Activated effector memory CD4-positive, alpha-beta T cell treated with anti-CD3 and anti-CD28 coated beads, Interleukin-2, amount 50 U/mL, for 16 hours (primary cell): ENCODE measurements at regions not wholly inside any gene's neighbourhood (a gene's known extent, or its start where the extent isn't known, plus 50 kb on each side); places are given as distances from the start of the nearest gene placed in this dataset.
"Not testable (repeated sequence)": the region's sequence is repeated elsewhere in the genome, so short reads cannot be mapped to it uniquely, and the experiment has no call there.

Source experiments
- DNase-seq: peaks from one replicate; pipeline ENCODE4 v3.0.0-alpha.2; 2020

- DNase-seq = no peak
Measured at GRCh38 chr10:42883993-42884983, 101.7 kb downstream of the BMS1 start.

DNA sequence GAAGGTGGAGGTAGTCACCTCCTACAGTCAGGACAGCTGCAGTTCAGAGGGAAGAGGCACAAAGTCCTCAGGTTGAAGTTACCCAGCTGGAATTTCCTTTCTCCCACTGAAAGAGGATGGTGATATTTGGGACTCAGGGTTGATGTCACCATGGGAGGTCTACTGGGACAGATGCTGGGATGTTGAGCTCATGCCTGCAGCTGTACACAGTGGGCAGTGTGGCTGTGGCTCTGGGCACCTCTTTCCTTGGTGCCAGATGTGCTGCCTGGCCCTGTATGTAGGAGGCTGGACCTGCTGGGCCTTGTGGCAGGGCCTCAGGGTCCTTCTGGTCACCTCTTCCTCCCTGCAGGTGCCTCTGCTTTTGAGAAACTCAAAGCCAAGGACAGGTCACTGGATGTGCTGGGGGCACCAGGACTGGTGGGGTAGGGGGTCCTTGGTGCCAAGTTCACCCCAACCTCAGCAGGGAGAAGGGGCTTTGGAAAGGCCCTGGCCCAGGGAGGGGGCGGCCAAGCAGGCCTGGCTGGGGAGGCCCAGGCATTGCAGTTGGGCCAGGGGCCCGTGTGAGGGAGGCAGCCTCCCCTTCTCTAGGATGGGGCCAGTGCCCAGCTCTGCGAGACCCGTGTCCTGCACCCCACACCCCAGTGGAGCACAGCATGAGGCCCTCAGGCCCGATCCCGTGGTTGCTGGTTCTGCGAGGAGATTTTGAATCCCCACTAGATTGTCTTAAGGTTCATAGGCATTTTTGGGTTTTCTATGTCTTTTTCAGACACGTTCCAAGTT is 103.1 kb downstream of the BMS1 start:
- DNase-seq = no peak

- no peak for DNase-seq
Measured at GRCh38 chr10:42887734-42888503, 105.3 kb downstream of the BMS1 start.

- no peak for DNase-seq
Measured at GRCh38 chr10:42888504-42889095, 106.0 kb downstream of the BMS1 start.

- DNase-seq = no peak
Measured at GRCh38 chr10:42896735-42897134, 114.1 kb downstream of the BMS1 start.

DNA sequence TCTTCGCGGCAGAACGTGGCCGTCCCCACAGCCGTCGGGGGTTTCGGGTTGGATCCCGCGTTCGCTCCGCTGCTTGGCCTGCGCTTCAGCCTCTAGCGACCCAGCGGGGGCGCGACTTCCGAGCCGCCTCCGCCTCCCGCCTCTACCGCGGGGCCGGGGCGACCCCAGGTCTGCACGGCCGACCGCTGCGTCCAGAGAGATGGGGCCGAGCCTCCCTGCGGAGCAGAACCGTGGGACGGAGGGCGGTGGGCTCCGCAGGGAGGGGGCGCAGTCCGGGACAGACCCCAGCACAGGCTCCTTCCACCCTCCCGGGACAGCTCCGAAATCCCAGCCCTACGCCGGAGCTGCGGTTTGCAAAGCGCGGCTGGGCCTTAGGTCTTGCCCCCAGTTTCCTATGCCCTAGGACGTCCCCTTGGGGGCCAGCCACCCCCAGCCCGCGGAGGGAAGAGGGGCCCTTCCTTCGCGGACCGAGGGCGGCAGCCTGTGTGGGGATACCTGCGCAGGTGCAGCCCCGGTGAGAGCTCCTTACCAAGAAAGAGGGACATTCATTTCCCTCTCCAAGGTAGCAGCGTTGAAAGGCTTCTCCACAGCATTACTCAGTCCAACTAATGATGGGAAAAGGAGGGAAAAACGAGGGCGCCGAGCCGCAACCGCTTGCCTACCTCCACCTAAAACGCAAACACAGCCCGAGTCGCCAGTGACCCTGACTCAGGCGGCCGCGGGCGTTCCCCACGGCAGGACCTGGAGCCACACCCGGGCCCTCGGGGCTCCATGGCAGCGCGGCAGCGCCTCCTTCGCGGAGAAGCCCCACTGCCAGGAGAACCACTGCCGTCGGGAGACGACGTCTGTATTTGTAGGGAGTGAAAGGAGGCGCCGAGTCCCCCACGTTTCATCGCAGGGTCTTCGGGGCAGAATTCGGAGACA is 115.7 kb downstream of the BMS1 start:
- DNase-seq = no peak

GRCh38 chr10:42899036-42899435 is 116.4 kb downstream of the BMS1 start:
- no peak for DNase-seq

DNA sequence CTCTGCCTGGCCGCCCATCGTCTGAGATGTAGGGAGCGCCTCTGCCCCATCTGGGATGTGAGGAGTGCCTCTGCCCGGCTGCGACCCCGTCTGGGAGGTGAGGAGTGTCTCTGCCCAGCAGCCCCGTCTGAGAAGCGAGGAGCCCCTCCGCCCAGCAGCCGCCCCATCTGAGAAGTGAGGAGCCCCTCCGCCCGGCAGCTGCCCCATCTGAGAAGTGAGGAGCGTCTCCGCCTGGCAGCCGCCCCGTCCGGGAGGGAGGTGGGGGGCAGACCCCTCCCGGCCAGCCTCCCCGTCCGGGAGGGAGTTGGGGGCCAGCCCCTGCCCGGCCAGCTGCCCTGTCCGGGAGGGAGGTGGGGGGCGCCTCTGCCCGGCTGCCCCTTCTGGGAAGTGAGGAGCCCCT is 117.8 kb downstream of the BMS1 start:
- not testable (repeated sequence) for DNase-seq

DNA sequence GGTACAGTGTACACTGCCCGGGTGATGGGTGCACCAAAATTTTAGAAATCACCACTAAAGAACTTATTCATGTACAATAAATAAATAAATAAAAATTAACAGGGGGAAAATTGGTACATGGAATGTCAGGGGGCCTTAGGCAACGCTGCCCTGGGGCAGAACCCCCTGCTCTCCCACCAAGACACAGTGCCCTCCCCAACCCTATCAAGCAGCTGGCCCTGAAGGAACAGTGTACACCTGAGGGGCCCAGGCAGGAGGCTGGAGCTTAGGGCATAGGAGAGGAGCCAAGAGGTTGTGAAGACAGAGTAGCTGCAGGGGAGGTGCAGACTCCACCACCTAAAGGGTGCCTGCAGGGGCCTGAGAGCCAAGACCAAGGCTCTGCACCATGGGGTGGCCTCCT is 128.8 kb downstream of the BMS1 start:
- DNase-seq = no peak

GRCh38 chr10:42916974-42917373 is 134.4 kb downstream of the BMS1 start:
- DNase-seq = no peak

DNA sequence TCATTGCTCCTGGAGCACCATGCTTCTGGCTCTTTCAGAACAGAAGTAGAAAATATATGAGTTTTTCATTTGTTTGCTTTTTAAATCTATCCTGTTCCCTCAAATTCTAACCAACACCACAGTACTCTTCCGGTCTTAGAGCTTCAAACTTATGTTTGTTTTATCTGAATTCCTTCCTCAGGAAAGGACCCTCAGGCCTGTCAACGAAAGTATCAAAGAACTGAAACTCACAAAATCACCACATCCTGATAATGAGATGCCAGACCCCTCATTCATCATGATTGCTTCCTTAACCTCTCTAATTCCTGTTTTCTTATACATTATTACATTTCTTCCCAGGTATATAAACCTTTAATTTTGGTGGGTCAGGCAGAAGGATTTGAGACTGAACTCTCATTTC is 135.2 kb downstream of the BMS1 start:
- DNase-seq = no peak

GRCh38 chr10:42921951-42922350 is 139.4 kb downstream of the BMS1 start:
- DNase-seq = no peak

- DNase-seq = no peak
Measured at GRCh38 chr10:42924484-42924883, 141.9 kb downstream of the BMS1 start.

DNA sequence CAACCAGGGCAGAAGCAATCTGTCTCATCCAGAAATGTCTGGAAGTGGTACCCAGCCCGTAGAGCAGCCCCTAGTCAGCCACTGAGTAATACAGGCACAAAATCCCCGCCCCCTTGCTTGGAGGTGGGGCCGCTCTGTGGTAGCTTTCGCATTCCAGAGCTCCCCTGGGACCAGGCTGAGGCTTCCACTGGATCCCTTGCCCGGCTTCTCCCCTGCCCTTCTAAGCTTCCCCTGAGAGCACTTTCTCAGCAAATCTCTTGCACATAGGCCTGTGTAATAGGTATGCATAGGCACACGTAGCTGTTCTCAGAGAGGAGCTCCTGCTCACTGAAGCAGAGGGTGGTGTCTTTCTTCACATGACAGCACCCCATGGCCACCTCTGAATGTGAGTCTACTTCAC is 144.2 kb downstream of the BMS1 start:
- DNase-seq = no peak

DNA sequence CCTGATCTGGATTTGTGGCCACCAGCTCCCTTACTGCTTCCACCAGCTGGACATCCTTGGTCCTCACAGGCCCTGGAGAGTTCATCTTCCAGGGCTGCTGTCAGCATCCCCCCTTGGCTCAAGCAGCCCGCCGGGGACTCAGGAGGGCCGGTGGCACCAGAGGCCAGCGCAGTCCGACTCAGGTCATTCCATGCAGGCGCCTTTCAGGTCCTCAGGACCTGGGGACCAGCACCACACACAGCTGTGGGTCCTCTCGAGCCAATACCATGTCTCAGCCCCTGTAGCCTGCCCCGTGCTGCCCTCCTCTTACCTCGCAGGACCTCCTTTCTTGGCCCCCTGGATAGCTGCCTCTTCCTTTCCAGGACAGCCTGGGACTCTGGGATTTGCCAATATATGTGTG is 145.5 kb downstream of the BMS1 start:
- no peak for DNase-seq

DNA sequence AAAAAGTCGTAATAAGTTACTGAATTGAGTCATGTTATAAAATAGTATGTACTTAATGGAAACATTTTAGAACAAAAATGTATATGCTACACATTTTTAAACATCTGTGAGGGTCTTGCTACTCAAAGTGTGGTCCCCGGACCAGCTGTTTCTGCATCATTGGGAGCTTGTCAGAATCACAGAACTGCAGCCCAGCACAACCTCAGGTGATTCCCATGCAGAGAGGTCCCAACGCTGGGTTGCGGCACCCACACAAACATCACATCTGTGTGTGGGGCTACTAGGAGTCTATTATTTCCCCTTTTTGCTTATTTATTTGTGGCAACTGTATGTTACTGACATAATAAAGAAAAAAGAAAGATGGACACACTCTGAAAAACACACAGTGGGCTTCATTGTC is 146.6 kb downstream of the BMS1 start:
- no peak for DNase-seq

DNA sequence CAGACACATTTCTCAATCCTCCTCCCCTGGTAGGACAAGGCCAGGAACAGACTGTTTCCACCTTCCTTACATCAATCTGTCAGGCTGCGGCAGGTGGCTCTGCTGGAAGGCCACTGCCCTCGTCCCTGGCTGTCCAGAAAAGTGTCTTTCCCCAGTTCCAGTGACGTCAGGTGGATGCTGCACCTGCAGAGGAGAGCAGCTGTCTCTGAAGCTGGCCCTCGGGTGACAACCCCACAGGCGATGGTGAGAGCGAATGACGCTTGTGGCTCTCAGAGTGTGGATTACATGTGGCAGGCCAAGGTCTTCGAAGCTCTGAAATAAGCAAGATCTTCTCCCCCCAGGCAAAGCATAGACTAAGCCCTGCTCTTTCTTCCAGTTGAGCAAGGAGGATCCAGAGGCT is 146.9 kb upstream of the RET start:
- DNase-seq = no peak

- no peak for DNase-seq
Measured at GRCh38 chr10:42930516-42931192, 146.2 kb upstream of the RET start.

DNA sequence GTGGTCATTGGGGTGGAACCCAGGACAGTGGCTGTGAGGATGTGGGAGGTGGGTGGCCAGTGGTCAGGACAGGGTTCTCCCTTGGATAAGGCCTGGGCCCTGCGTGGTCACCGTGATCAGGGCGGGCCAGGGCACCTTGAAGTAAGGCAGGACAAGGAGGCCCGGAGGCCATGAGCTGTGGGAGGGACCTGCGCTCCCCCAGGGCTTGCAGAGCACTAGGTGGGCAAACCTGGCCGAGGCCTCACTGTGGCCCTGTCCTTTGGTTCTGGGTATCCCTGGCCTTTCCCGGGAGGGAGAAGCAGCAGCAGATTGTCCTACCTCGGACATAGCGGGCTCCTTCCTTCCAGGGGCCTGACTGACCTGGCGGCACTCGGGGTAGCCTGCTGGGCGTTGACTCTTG is 144.8 kb upstream of the RET start:
- no peak for DNase-seq

DNA sequence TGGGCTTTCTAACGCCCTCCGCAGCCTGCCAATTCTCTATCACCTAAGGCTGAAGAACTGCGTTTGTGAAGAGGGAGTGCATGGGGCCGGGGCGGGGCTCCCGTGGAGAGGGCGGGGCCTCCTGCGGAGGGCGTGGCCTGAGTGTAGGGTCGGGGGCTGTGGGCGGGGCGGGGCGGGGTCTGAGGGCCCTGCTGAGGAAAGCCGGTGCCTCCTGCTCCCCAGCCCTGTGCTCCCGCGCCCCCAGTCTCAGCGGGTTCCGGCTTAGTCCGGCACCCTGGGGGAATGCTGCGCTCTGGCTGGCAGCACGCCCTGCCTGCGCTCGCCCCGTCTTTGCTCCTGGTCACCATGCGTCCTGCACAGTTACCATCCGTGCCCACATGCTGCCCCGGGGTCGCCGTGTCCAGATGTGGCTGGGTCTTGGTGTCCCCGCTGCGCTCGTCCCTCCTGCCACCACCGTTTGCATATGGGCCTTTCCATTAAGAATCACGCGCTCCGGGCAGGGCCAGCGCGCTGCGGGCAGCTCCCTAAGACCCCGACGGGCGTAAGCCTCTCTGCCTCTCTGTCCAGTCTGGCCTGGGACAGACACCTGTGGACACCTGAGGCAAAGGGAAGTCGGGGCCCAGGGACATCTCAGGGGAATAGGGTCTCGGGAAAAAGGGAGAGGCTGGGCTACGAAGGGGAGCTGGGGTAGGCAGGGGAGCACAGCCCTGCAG is 144.0 kb upstream of the RET start:
- peak; percentile 78 for DNase-seq
